ENCODE measurements at regions not wholly inside any gene's neighbourhood (a gene's known extent, or its start where the extent isn't known, plus 50 kb on each side); places are given as distances from the start of the nearest gene placed in this dataset.

DNA sequence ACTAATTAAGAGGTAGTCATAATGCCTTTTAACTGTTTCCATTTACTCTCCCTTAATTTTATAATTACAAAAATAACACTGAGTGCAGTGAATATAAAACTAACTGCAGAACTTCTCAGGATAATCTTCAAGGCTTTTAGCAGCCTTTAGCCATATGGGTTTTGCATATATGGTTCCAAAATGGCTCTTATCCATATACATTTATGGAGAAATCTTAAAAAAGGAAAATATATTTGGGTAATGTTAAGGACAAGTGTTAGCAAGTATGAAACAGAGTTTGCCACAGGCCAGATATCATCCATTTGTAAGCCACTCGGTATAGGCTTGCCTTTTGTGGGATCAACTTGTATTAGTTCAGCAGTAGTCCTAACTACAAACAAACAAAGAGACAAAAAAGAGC lies 423.4 kb downstream of the PDHA2 start:
- Histone ChIP-seq H3K9me3 (ENCODE audit: low read depth, low read length, poor library complexity, severe bottlenecking) (no peaks in the 10 kb centered on the region), H3K36me3 (ENCODE audit: insufficient read depth, low read length, poor library complexity, severe bottlenecking) (no peaks in the 10 kb centered on the region), H3K4me3 (ENCODE audit: low read depth, low read length, poor library complexity, severe bottlenecking) (no peak overlapping the region), H3K4me1 (ENCODE audit: insufficient read depth, low read length, poor library complexity, severe bottlenecking) (no peaks in the 10 kb centered on the region), H3K27me3 (replicated peaks; ENCODE audit: insufficient read depth, low read depth, low read length, poor library complexity) (no peaks in the 10 kb centered on the region), H3K27ac (ENCODE audit: low read depth, low read length, poor library complexity, severe bottlenecking) (no peak overlapping the region)
- CTCF ChIA-PET = no interaction called here
- intact Hi-C loops (cut with micrococcal nuclease; ENCODE audit: unreplicated experiment) = no loop called here
- DNase-seq (ENCODE audit: low spot score) = no peak
- POLR2A ChIA-PET (ENCODE audit: low non-redundant PET) = no interaction called here
- no peak for TF ChIP-seq EZH2 (IDR thresholded peaks at IDR 0.05; ENCODE audit: borderline replicate concordance, low read depth, low read length, poor library complexity, severe bottlenecking)
- TF ChIP-seq, protein P1, sequence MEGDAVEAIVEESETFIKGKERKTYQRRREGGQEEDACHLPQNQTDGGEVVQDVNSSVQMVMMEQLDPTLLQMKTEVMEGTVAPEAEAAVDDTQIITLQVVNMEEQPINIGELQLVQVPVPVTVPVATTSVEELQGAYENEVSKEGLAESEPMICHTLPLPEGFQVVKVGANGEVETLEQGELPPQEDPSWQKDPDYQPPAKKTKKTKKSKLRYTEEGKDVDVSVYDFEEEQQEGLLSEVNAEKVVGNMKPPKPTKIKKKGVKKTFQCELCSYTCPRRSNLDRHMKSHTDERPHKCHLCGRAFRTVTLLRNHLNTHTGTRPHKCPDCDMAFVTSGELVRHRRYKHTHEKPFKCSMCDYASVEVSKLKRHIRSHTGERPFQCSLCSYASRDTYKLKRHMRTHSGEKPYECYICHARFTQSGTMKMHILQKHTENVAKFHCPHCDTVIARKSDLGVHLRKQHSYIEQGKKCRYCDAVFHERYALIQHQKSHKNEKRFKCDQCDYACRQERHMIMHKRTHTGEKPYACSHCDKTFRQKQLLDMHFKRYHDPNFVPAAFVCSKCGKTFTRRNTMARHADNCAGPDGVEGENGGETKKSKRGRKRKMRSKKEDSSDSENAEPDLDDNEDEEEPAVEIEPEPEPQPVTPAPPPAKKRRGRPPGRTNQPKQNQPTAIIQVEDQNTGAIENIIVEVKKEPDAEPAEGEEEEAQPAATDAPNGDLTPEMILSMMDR (conservative IDR thresholded peaks at IDR 0.05; ENCODE audit: low read depth, low read length) = no peak
- BruUV-seq (replicated peaks) = no TSS peak

DNA sequence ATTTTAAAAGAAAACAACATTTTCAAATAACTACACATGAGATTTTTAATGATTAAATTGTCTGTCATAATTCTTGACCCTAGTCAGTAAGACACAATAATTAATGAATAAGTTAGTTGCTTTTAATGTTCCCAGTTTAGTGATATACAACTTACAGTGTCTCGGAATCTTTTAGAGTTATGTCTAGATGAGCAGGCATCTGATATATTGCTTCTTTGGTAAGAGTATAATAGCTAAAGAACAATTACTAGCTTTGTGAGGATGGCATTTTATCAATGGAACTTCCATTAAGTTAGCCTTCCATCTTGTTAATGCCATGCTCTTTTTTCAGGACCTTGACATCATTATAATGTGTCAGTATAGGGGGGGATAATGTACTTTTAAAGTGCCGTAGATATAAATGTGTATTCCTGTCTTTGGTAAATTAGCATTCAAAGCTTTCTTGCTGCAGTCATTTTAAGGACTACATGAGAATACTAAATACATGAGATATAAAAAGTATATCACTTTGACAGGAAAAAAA lies 425.1 kb downstream of the PDHA2 start:
- DNase-seq (ENCODE audit: low spot score) = no peak
- no peak overlapping the region for H3K4me3 ChIP-seq (ENCODE audit: low read depth, low read length, poor library complexity, severe bottlenecking)
- ChIA-PET CTCF (no interaction called here), POLR2A (ENCODE audit: low non-redundant PET) (no interaction called here)
- no peak overlapping the region for H3K27ac ChIP-seq (ENCODE audit: low read depth, low read length, poor library complexity, severe bottlenecking)
- intact Hi-C loops (cut with micrococcal nuclease; ENCODE audit: unreplicated experiment) = no loop called here
- no peaks in the 10 kb centered on the region for H3K9me3 ChIP-seq (ENCODE audit: low read depth, low read length, poor library complexity, severe bottlenecking)
- BruUV-seq (replicated peaks) = no TSS peak
- no peak for TF ChIP-seq EZH2 (IDR thresholded peaks at IDR 0.05; ENCODE audit: borderline replicate concordance, low read depth, low read length, poor library complexity, severe bottlenecking)
- TF ChIP-seq, protein P1 (conservative IDR thresholded peaks at IDR 0.05; ENCODE audit: low read depth, low read length) = no peak
- H3K27me3 ChIP-seq (replicated peaks; ENCODE audit: insufficient read depth, low read depth, low read length, poor library complexity) = no peaks in the 10 kb centered on the region
- no peaks in the 10 kb centered on the region for H3K36me3 ChIP-seq (ENCODE audit: insufficient read depth, low read length, poor library complexity, severe bottlenecking)
- H3K4me1 ChIP-seq (ENCODE audit: insufficient read depth, low read length, poor library complexity, severe bottlenecking) = no peaks in the 10 kb centered on the region

DNA sequence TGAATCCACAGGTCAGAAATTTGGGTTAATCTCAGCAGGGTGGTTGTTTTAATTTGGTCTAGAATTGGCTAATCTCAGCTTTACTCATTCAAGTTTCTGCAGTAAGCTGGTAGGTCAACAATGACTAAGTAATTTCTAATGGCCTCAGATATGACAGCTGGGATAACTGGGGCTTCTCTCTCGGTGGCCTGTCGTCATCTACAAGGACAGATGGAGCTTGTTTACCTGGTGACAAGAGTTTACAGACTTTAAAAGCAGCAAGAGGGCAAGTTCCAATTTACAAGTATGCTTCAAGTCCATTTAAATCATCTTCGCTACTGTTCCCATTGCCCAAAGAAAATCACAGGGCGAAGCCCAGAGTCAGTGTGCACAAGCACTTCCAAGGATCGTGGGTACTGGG lies 453.9 kb downstream of the PDHA2 start:
- Histone ChIP-seq H3K27ac (ENCODE audit: low read depth, low read length, poor library complexity, severe bottlenecking) (no peak overlapping the region), H3K36me3 (ENCODE audit: insufficient read depth, low read length, poor library complexity, severe bottlenecking) (no peaks in the 10 kb centered on the region), H3K4me3 (ENCODE audit: low read depth, low read length, poor library complexity, severe bottlenecking) (no peak overlapping the region), H3K9me3 (ENCODE audit: low read depth, low read length, poor library complexity, severe bottlenecking) (no peaks in the 10 kb centered on the region), H3K4me1 (ENCODE audit: insufficient read depth, low read length, poor library complexity, severe bottlenecking) (no peaks in the 10 kb centered on the region), H3K27me3 (replicated peaks; ENCODE audit: insufficient read depth, low read depth, low read length, poor library complexity) (no peaks in the 10 kb centered on the region)
- DNase-seq (ENCODE audit: low spot score) = no peak
- ChIA-PET POLR2A (ENCODE audit: low non-redundant PET) (no interaction called here), CTCF (no interaction called here)
- no TSS peak for BruUV-seq (replicated peaks)
- no peak for TF ChIP-seq EZH2 (IDR thresholded peaks at IDR 0.05; ENCODE audit: borderline replicate concordance, low read depth, low read length, poor library complexity, severe bottlenecking)
- TF ChIP-seq, protein P1 (conservative IDR thresholded peaks at IDR 0.05; ENCODE audit: low read depth, low read length) = no peak
- intact Hi-C loops (cut with micrococcal nuclease; ENCODE audit: unreplicated experiment) = no loop called here

Measured in A673 (cell line).